IPS-NIHi11 (cell line): ENCODE measurements at regions not wholly inside any gene's neighbourhood (a gene's known extent, or its start where the extent isn't known, plus 50 kb on each side); places are given as distances from the start of the nearest gene placed in this dataset.
A peak's percentile ranks its signal among the peaks of the same experiment; 100 is the strongest.

Experiments
- DNase-seq: peaks from one replicate; pipeline ENCODE4 v3.0.0; 2012; ENCODE audit warnings: mixed read lengths, low spot score

GRCh38 chr6:113406048-113406695 lies 451.0 kb upstream of the MARCKS start:
- no peak for DNase-seq

- DNase-seq, result no peak
These were observed 446.1 kb upstream of the MARCKS start for GRCh38 chr6:113411011-113411410.

GRCh38 chr6:113412589-113413357 lies 444.4 kb upstream of the MARCKS start:
- no peak for DNase-seq

GRCh38 chr6:113414511-113414910 lies 442.6 kb upstream of the MARCKS start:
- no peak for DNase-seq

DNA sequence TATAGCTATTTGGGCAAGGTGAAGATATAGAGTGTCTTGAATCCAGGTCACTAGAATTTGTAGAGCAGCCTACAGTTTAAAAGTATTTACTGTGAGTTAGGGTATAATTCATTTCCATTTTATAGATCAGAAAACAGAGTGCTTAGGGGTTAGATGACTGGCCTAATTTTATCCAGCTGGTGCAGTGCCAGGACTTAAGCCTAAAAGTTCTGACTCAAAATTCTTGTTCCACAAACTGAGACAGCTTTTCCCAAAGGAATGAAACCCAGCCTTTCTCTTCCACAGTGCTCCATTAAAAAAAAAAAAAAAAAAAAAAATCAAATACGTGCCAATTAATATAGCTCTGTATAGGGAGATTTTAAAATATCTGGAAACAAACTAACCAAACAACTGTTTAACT lies 441.0 kb upstream of the MARCKS start:
- no peak for DNase-seq

GRCh38 chr6:113420290-113420689 lies 436.9 kb upstream of the MARCKS start:
- DNase-seq, result no peak

GRCh38 chr6:113421997-113422396 lies 435.1 kb upstream of the MARCKS start:
- no peak for DNase-seq

GRCh38 chr6:113423956-113424355 lies 433.2 kb upstream of the MARCKS start:
- no peak for DNase-seq

GRCh38 chr6:113425977-113426660 lies 431.0 kb upstream of the MARCKS start:
- no peak for DNase-seq

DNA sequence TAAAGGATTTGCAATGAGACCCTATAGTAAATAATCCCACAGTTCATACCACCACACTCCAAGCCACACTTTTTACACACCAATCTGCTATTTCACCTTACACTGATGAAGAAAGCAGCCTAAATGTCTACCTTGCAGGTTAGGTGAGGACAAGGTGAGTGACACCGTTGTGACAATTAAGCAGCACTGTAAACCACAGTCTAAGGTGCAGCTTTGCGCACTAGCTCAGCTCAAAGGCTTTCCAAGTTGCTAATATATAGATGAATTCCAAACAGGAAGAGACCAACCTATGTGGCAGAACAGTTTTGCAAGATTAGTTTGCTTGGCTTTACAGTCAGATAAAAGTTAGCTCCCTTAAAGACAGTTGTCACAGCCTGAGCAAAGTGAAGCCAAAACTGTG lies 429.5 kb upstream of the MARCKS start:
- DNase-seq, result no peak

GRCh38 chr6:113428702-113429101 lies 428.4 kb upstream of the MARCKS start:
- DNase-seq, result no peak

- no peak for DNase-seq
These were observed 424.4 kb upstream of the MARCKS start for GRCh38 chr6:113432521-113433334.

GRCh38 chr6:113433335-113433991 lies 423.7 kb upstream of the MARCKS start:
- DNase-seq, result no peak

DNA sequence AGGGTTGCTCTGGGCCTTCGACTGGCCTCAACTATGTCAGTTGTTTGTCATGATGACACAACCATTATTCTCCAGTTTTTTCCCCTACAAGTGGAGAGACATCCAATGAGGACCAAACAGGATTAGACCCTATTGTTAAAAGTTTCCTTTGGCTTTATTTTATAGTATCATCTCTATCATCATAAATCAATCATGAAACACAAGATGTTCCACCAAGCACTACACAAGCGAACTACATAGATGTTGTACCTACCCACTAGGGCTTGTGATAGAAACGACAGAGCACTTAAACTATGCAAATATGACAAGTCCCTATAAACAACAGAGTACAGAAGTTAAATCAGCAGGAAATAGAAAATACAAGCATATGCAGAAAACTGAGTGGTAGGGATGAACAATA lies 422.5 kb upstream of the MARCKS start:
- no peak for DNase-seq

DNA sequence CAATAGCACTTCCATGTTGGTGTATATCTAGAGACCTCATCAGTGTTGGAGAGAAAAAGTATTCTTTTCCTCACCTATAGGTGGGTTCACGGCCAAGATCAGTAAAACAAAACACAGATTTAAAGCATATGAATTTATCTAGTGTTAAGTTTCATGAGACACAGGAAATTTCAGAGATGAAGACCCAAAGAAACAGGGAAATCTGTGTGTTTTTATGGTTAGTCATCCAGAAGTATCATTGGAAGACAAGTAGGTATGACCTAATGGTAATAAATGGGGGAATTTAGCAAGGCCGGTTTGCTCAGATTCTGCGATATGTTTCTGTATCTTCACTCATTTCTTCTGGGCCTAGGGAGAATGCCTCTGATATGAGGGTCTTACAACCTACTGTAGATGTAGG lies 419.6 kb upstream of the MARCKS start:
- DNase-seq, result no peak

- no peak for DNase-seq
These were observed 417.3 kb upstream of the MARCKS start for GRCh38 chr6:113439866-113440265.

DNA sequence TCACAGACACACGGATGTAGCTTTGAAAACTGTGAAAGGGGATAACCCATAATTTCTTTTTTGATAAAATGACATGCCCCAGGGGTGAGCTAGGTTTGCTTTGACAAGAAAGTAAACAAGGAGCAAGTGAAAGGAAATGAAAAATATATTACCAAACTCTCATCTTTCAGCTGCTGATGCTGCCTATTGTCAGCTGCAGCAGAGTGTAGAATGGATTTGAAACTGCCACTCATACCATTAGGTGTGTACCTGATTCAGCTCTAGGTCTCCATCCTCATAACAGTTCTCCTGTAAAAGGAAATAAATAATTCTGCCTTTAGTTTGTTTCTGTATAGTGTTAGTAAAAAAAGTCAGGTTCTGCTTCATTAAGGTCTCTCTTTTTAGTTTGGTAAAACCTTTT lies 415.1 kb upstream of the MARCKS start:
- DNase-seq, result no peak

DNA sequence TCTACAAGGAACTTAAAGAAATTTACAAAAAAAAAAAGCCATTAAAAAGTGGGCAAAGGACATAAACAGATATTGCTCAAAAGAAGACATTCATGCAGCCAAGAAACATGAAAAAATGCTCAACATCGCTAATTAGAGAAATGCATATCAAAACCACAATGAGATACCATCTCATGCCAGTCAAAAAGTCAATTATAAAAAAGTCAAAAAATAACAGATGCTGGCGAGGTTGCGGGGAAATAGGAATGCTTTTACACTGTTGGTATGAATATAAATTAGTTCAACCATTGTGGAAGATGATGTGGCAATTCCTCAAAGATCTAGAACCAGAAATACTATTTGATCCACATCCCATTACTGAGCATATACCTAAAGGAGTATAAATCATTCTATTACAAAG lies 411.9 kb upstream of the MARCKS start:
- DNase-seq, result no peak

DNA sequence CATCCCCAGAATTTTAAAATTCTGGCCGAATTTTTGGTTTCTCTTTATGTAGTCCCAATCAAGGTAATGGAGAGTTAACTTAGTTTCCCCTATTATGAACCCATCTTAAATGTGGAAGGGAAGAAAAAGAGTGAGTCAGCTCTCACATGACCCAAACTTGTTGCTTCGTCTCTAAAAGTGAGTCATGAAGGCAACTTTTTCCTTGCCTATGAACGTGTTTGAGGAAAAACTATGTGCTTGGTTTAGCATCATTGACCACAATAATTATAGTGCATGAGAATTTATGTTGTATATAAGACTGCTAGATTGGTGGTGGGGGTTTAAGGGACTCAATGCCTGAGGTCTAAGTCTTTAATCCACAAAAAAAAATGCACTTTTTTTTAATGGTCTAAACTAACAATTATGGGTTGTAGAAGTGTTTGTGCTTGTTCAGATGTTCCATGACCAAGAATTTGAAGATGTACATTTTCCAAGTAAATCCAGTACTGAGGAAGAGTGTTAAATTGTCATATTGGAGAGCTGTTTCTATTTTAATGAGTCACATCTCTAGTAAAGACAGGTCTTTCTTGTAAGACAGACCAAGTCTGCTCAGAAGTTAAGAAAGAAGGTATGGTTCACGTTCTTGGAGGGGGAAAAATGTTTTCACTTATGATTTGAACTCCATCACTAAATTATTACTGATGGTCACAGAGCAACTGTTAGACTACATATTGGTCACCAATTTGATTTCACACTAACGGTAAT lies 409.9 kb upstream of the MARCKS start:
- peak; percentile 9 for DNase-seq

DNA sequence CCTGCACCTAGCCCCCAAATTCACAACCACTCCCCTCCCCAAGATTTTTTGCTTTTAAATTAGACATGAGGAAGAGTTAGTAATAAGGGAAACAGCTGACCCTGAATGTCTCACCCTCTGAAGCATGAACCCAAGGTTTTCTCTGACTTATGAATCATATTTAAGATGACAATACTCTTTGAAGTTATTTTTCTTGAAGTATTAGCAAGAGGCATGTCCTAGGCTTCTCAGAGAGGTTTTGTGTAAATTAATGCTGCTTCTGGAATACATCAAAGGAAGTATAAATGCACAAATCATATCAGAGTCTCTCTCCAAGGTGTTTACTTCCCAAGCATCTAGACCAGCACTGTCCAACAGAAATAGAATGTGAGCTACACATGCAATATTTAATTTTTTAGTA lies 408.1 kb upstream of the MARCKS start:
- DNase-seq, result no peak

- DNase-seq, result no peak
These were observed 407.1 kb upstream of the MARCKS start for GRCh38 chr6:113450061-113450465.
